ENCODE measurements at regions not wholly inside any gene's neighbourhood (a gene's known extent, or its start where the extent isn't known, plus 50 kb on each side); places are given as distances from the start of the nearest gene placed in this dataset.

GRCh38 chr5:72760259-72760658 lies 56.2 kb upstream of the TNPO1 start:
- 90% methylated on average over 1 of the region's 1 CpG; no CpG with 5 or more reads in 1 of the 2 experiments for WGBS, 2 experiments (ENCODE audit: extremely low coverage in 1 of 2, insufficient coverage in 1 of 2, insufficient read length in 1 of 2, insufficient replicate concordance in 2 of 2, low coverage in 1 of 2, low lambda C conversion rate in 2 of 2, missing lambda C conversion rate in 1 of 2)
- no peak overlapping the region for H2BK20ac ChIP-seq (ENCODE audit: low read length)
- no peak overlapping the region for H2BK15ac ChIP-seq (ENCODE audit: low read length)
- no peak overlapping the region for H3K14ac ChIP-seq (ENCODE audit: insufficient read length)
- H2AK5ac ChIP-seq (ENCODE audit: low read depth, low read length): no peak overlapping the region
- H3K79me1 ChIP-seq (ENCODE audit: low read depth, low read length): no peaks in the 10 kb centered on the region
- TF ChIP-seq RAD21 (IDR thresholded peaks at IDR 0.05 in 1 of 2, conservative IDR thresholded peaks at IDR 0.05 in 1 of 2; ENCODE audit: low read depth in 2 of 2, low read length in 2 of 2) (no peak), PHF8 (conservative IDR thresholded peaks at IDR 0.05; ENCODE audit: low read depth, low read length) (no peak), EGR1 (IDR thresholded peaks at IDR 0.05; ENCODE audit: borderline replicate concordance, low read depth, low read length) (no peak), SP2 (IDR thresholded peaks at IDR 0.05; ENCODE audit: low read length) (no peak), ZNF274 (IDR thresholded peaks at IDR 0.05; ENCODE audit: borderline replicate concordance, extremely low read depth, low read length) (no peak), HDAC2 (IDR thresholded peaks at IDR 0.05; ENCODE audit: borderline replicate concordance in 1 of 2, low read depth in 2 of 2, low read length in 2 of 2) (no peak), RNF2 (IDR thresholded peaks at IDR 0.05; ENCODE audit: borderline replicate concordance, low read depth, low read length, missing control alignments, poor library complexity, severe bottlenecking) (no peak)
- H3K23ac ChIP-seq (ENCODE audit: insufficient read length): no peak overlapping the region
- no peak overlapping the region for H4K5ac ChIP-seq (ENCODE audit: insufficient read length, low read depth, low read length)
- no peak overlapping the region for H3K4me3 ChIP-seq (ENCODE audit: extremely low read depth in 1 of 4, insufficient read depth in 2 of 4, low read depth in 3 of 4, low read length in 4 of 4)
- no peak overlapping the region for H2BK12ac ChIP-seq (ENCODE audit: low read depth, low read length)
- no peaks in the 10 kb centered on the region for H3K27me3 ChIP-seq (replicated peaks in 1 of 4; ENCODE audit: control insufficient read depth in 3 of 4, extremely low read depth in 1 of 4, insufficient read depth in 3 of 4, low read length in 3 of 4)
- no peaks in the 10 kb centered on the region for H3K79me2 ChIP-seq (ENCODE audit: control insufficient read depth in 1 of 2, insufficient read depth in 2 of 2, low read length in 2 of 2)
- CTCF ChIA-PET (ENCODE audit: partially characterized antibody): no interaction called here
- H3K27ac ChIP-seq (ENCODE audit: low read depth, low read length): no peak overlapping the region
- no peak overlapping the region for H2AFZ ChIP-seq (ENCODE audit: low read length)
- no peaks in the 10 kb centered on the region for H3K9me3 ChIP-seq (ENCODE audit: insufficient read depth in 2 of 2, low read depth in 1 of 2, low read length in 1 of 2)
- H3K9ac ChIP-seq (replicated peaks in 1 of 4; ENCODE audit: extremely low read depth in 1 of 4, low read depth in 3 of 4, low read length in 3 of 4): no peak overlapping the region
- POLR2A ChIA-PET (ENCODE audit: partially characterized antibody): no interaction called here
- H2BK5ac ChIP-seq (ENCODE audit: low read depth, low read length): no peak overlapping the region
- H3K4ac ChIP-seq (replicated peaks; ENCODE audit: insufficient read length, low read depth, low read length): no peak overlapping the region
- no peaks in the 10 kb centered on the region for H3K36me3 ChIP-seq (ENCODE audit: control insufficient read depth in 2 of 4, insufficient read depth in 4 of 4, low read length in 3 of 4)
- no peak overlapping the region for H4K8ac ChIP-seq (ENCODE audit: extremely low read depth, insufficient read depth, low read length)
- no peak overlapping the region for H4K91ac ChIP-seq (replicated peaks; ENCODE audit: insufficient read length, low read length)
- no peak overlapping the region for H3K56ac ChIP-seq (replicated peaks; ENCODE audit: insufficient read length, low read depth, low read length)
- H3K23me2 ChIP-seq (ENCODE audit: low read depth, low read length): no peaks in the 10 kb centered on the region
- DNase-seq (ENCODE audit: low read depth in 1 of 2, low spot score in 2 of 2): no peak
- no peak for FAIRE-seq
- H4K20me1 ChIP-seq (replicated peaks in 1 of 2; ENCODE audit: control insufficient read depth in 1 of 2, insufficient read depth in 2 of 2, low read length in 2 of 2): no peaks in the 10 kb centered on the region
- H2BK120ac ChIP-seq (replicated peaks; ENCODE audit: low read depth, low read length): no peak overlapping the region
- no peaks in the 10 kb centered on the region for H3K4me1 ChIP-seq (replicated peaks in 1 of 4; ENCODE audit: control insufficient read depth in 3 of 4, insufficient read depth in 4 of 4, low read length in 3 of 4)
- H3K4me2 ChIP-seq (ENCODE audit: insufficient read depth in 1 of 2, low read depth in 2 of 2, low read length in 2 of 2): no peak overlapping the region
- no peak overlapping the region for H3K18ac ChIP-seq (ENCODE audit: extremely low read depth, low read length)

Measured in H1 (cell line).